ENCODE measurements at regions not wholly inside any gene's neighbourhood (a gene's known extent, or its start where the extent isn't known, plus 50 kb on each side); places are given as distances from the start of the nearest gene placed in this dataset.
"Not testable (repeated sequence)": the region's sequence is repeated elsewhere in the genome, so short reads cannot be mapped to it uniquely, and the experiment has no call there.

- no peak for DNase-seq
Measured at GRCh38 chr1:213484333-213484732, 433.3 kb downstream of the RPS6KC1 start.

DNA sequence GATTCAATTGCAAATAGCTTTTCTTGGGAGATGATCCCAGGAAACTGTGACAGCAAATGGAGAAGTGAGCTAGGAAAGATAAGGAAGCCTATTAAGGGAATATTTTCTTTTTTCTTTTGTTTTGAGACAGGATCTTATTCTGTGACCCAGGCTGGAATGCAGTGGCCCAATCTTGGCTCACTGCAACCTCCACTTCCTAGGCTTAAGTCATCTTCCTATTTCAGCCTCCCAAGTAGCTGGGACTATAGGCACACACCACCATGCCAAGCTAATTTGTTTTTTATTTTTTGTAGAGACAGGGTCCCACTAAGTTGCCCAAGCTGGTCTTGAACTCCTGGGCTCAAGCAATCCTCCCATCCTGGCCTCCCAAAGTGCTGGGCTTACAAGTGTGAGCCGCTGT, 433.7 kb downstream of the RPS6KC1 start:
- DNase-seq, result no peak

- no peak for DNase-seq
Measured at GRCh38 chr1:213486488-213486887, 435.4 kb downstream of the RPS6KC1 start.

- DNase-seq, result no peak
Measured at GRCh38 chr1:213491468-213491867, 440.4 kb downstream of the RPS6KC1 start.

DNA sequence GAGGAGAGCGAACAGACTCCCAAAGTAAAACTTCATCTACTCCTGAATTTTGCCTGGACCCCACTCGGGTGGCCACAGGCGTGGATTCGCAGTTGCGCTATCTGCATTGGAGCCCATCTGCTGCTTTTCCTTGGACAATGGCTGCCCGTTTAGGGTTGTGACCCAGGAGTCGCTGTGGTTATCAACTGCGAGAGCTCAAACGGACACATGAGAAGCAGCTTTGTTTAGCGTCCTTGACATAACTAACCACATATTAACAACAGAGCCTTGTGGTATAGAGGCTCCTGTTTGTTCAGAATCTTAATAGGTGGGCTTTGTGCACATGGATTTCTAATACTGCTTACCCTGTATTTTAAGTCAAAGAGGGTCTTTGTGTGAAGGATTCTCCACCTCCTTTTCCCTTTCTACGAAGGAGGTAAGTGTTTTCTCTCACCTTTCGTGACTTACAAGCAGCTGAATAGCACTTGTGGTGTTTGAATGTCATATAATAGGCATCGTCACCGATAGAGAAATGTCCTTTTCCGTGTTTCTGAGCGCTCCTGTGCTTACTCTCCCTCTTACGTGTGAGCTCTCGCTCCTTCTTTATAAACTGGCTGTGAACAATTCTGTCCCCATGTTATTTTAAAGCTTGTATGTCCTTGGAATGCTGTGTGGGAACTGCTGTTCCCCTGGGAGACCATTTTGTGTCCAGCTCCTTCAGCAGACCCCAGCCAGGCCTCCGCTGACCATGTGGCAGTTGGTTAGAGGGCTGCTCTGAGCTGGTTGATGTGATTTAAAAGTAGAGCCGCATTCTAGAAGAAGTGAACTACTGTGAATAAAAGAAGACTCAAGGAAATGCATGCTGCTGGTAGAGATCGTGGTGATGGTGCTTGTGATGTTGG, 441.4 kb downstream of the RPS6KC1 start:
- no peak for DNase-seq

- DNase-seq, result no peak
Measured at GRCh38 chr1:213499444-213499843, 448.4 kb downstream of the RPS6KC1 start.

- DNase-seq, result peak; percentile 55
Measured at GRCh38 chr1:213507472-213508223, 456.6 kb downstream of the RPS6KC1 start.

DNA sequence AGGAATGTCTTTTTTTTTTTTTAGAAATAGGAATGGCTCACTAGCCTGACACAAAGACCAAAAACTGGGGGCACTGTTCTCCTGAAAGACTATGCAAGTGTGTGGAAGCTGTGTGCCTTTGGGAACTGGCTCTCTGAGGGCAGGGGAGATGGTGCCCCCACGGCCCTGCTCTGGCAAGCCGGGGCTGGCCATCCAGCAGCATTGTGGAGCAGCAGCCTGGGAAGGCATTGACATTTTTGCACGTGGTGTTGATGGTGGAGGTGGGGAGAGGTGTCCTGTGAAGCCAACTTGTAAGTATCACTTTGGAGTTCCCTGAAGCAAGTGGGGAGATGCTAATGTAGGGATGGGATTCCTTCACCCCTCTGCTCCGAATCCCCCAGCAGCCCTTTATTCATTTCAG, 460.1 kb downstream of the RPS6KC1 start:
- DNase-seq, result no peak

- no peak for DNase-seq
Measured at GRCh38 chr1:213512316-213512715, 461.3 kb downstream of the RPS6KC1 start.

- no peak for DNase-seq
Measured at GRCh38 chr1:213513006-213513405, 462.0 kb downstream of the RPS6KC1 start.

DNA sequence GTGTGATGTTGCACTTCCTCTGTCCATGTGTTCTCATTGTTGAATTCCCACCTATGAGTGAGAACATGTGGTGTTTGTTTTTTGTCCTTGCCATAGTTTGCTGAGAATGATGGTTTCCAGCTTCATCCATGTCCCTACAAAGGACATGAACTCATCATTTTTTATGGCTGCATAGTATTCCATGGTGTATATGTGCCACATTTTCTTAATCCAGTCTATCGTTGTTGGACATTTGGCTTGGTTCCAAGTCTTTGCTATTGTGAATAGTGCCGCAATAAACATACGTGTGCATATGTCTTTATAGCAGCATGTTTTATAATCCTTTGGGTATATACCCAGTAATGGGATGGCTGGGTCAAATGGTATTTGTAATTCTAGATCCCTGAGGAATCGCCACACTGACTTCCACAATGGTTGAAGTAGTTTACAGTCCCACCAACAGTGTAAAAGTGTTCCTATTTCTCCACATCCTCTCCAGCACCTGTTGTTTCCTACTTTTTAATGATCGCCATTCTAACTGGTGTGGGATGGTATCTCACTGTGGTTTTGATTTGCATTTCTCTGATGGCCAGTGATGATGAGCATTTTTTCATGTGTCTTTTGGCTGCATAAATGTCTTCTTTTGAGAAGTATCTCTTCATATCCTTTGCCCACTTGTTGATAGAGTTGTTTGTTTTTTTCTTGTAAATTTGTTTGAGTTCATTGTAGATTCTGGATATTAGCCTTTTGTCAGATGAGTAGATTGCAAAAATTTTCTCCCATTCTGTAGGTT, 463.6 kb downstream of the RPS6KC1 start:
- DNase-seq, result not testable (repeated sequence)

GRCh38 chr1:213519098-213519497, 468.1 kb downstream of the RPS6KC1 start:
- peak; percentile 78 for DNase-seq

- DNase-seq, result no peak
Measured at GRCh38 chr1:213521206-213521605, 466.6 kb upstream of the PROX1 start.

DNA sequence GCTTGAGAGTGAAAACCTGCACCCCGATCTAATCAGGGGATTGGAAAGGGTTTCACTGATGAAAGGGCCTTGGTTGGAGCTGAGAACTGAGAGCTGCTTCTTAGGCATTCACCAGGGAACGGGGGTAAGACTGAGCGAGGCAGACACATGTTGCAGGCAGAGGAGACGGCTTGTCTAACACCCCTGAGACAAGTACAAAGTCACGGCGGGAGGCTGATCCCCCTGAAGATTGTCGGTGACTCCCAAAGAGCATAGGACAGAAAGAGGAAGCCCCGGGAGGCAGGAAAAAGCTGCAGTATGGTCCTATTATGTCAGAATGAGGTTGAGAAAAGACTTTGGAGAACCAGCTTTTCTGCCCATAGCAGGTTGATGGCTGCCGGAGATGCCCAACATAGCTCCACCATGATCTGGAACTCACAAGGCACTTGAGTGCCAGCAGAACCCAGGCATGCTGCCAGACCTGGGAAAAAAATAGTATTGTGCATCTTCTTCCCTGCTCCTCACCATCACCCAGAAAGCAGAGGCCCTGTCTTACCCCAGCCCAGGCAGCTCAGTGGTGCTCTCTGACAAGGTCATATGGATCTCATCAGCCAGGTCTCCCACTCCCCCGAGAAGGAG, 463.9 kb upstream of the PROX1 start:
- DNase-seq, result no peak

- no peak for DNase-seq
Measured at GRCh38 chr1:213526306-213526705, 461.5 kb upstream of the PROX1 start.

DNA sequence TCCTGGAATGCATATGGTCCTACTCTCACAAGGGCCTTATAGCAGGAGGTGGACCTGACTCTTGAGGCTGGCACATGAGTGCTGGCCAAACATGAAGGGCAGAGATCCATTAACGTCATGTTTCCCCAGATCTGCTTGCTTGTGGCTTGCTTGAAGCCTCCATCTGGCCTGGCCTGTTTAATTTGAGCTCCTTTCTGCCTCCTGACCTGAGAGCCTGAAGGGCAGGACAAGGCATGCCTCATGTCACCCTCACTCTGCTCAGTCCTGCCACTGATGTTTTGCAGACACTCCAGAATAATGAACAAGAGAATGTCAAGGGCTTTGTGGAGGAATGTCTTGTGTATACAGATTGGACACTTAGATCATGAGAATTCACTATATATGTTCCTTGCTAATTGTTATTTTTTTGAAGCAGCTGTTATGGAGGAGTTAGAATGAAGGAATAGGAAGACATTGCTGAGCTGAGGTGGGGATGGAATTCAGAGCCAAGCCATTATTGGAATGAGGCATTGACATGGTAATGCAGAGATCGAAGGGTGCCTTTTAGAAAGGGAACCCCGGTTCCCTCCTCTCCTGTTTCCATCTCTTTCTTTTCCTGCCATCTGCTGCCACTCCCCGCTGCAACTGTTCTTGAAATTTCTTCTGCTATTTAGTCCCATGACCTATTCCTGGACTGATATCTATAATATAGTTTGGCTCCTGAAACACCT, 457.0 kb upstream of the PROX1 start:
- DNase-seq, result no peak

DNA sequence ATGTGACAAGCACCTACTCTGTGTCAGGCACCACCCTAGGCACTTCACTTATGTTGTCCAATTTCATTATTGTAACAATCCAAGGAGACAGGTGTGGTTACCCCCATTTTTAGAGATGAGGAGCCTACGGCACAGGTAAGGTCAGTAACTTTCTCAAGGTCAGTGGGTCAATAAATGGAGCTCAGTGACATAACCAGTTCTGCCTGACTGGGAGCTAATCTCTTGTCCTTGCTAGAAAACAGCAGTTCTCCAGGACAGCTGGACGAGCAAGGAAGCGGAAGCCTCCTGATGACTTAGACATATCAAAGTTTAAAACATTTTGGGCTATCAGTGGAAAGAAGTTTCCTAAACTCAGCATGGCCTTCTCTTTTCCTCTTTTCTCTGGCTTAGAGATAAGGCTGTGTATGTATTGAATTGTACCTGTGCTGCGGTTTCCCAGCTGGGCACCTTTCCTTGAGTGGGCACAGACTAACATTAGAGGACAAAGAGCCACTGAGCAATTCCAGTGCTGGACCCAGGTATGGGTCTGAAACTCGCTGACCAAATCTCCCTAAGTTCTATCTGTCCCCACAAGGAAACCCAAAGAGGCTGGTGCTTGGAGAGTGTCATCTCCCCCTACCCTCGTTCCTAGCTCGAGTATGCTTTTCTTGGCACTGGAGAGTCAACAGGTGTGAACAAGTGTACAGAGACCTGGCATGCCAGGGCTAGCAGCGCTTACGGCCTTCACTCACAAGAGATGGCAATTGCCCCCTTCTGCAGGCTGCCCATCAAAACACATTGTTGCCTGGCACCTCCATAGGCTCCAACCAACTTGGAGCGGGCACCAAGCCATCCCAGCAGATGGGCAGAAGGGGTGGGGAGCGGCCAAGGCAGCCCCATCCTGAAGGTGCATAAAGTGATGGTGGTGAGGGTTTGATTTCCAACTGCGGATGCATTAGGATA, 456.1 kb upstream of the PROX1 start:
- DNase-seq, result no peak

DNA sequence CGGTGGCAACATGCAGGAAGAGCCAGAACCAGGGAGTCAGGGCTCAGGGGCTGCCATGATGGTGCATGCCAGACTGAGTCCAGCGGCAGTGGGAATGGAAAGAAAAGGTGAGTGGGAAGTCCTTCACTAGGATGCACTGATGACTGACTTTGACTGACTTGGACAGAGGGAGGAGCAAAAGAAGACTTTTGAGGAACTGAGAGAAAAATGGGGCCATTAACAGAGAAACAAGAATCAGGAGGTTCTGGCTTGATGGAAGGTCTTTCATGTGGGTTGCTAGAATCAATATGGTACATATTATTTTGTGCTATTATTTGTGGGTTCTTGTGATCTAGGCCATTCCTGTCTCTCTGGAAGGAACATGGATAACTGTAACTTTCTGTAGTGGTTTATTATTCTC, 454.6 kb upstream of the PROX1 start:
- no peak for DNase-seq

- DNase-seq, result no peak
Measured at GRCh38 chr1:213535679-213536078, 452.1 kb upstream of the PROX1 start.

DNA sequence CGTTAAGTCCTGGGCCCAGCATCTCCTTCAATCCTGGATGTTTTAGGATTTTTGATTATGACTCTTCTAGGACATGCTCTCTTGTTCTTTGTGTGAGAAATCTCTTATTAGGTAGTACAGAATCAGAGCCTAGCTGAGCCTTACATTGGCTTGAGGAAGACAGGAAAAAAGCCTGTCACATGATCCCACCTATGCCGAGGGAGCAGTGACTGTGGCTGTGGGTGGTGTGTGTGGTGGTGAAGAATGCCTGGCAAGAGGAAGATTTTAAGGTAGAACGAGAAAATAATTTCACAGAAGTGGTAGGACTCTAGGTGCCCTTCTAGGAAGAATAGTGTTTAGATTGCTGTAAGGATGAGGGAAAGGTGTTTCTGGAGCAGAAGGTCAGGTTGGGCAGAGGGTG, 449.5 kb upstream of the PROX1 start:
- DNase-seq, result no peak

GRCh38 chr1:213539464-213539863, 448.3 kb upstream of the PROX1 start:
- no peak for DNase-seq

All from NCI-H1092 (cell line).